Heart right ventricle (tissue), 16 donors: ENCODE measurements at regions not wholly inside any gene's neighbourhood (a gene's known extent, or its start where the extent isn't known, plus 50 kb on each side); places are given as distances from the start of the nearest gene placed in this dataset.
A peak's percentile ranks its signal among the peaks of the same experiment; 100 is the strongest.

Experiments
- ATAC-seq, 8 donors: fragments of 200-7000 bp; cut with Tn5 transposase; one replicate each; pipeline ENCODE4 v1.9.1; 2020; ENCODE audit warnings: mild to moderate bottlenecking in 8 of 8, moderate library complexity in 8 of 8, moderate number of reproducible peaks in 1 of 8
- DNase-seq, 2 donors: peaks; one replicate each; pipeline ENCODE4 v3.0.0-alpha.2; 2020
- H3K27ac ChIP-seq, 10 donors: fragments of 200-600 bp; sonication (generic) in 2 of 10; one replicate each; pipeline versions ENCODE4 v1.5.0 to v1.8.0; 2020 to 2022; ENCODE audit warnings: mild to moderate bottlenecking in 3 of 10
- H3K27me3 ChIP-seq, 7 donors: fragments of 200-600 bp; one replicate each; pipeline ENCODE4 v1.8.0; 2021 to 2022; ENCODE audit warnings: mild to moderate bottlenecking in 2 of 7
- H3K36me3 ChIP-seq, 9 donors: fragments of 200-600 bp; sonication (generic) in 1 of 9; one replicate each; pipeline versions ENCODE4 v1.5.0 to v1.8.0; 2020 to 2022; ENCODE audit warnings: mild to moderate bottlenecking in 2 of 9
- H3K4me1 ChIP-seq, 9 donors: fragments of 200-600 bp; sonication (generic) in 1 of 9; one replicate each; pipeline versions ENCODE4 v1.5.0 to v1.8.0; 2020 to 2022; ENCODE audit warnings: mild to moderate bottlenecking in 4 of 9
- H3K4me3 ChIP-seq, 10 donors: fragments of 200-600 bp; sonication (generic) in 2 of 10; one replicate each; pipeline versions ENCODE4 v1.5.0 to v1.8.0; 2020 to 2022; ENCODE audit warnings: mild to moderate bottlenecking in 7 of 10, moderate library complexity in 2 of 10
- H3K9me3 ChIP-seq, 11 donors: fragments of 200-600 bp in 10 of 11; sonication (generic) in 2 of 11; one replicate each; pipeline versions ENCODE4 v1.5.0 to v1.8.0; 2013 to 2022; ENCODE audit warnings: mild to moderate bottlenecking in 2 of 11, control low read depth in 1 of 11, moderate library complexity in 1 of 11
- WGBS, 2 donors: extraction: QIAGEN DNeasy Blood & Tissue Kit; methylation state at CpG; one replicate each; pipeline ENCODE4 v1.1.7; 2013; ENCODE audit warnings: inconsistent platforms in 1 of 2; 5-methylcytosine and 5-hydroxymethylcytosine counted together
- intact Hi-C, 10 donors: fragments of 100-400 bp; cut with DNase I; formaldehyde crosslinking; loops; one replicate each; pipeline versions ENCODE4 v1.11.1 to v1.14.2; 2022
- TF ChIP-seq, protein P1 (sequence below), 9 donors: fragments of 200-600 bp; sonication (generic) in 2 of 9; IDR thresholded peaks; one replicate each; pipeline versions ENCODE4 v1.5.0 to v1.8.0; 2021 to 2022; ENCODE audit warnings: antibody characterized with exemption in 9 of 9, mild to moderate bottlenecking in 5 of 9, moderate library complexity in 1 of 9
- donor health status: Arrhythmogenic right ventricular cardiomyopathy.
- donor health status: ischemic (EF 13 %, LVEDD 7.1; RV severe dilation, severe dysfunction).
- donor health status: healthy with polysubstance abuse.
- donor health status: DM: no; HTN: yes; CAD: no.
- donor health status: DM: no; HTN: no; CAD: no.
- donor health status: ischemic (EF 25% LVEDD 6.9; RV normal size, moderate dysfunction).
- donor health status: ischemic (EF 25% LVEDD 5.7; RV mildly dilated, moderate dysfunction).
- donor health status: healthy.
- donor health status: DM: yes; HTN: yes; CAD: no.
- donor health status: Ischemic cardiomyopathy.
- donor health status: ischemic (EF 35%, LVEDD 5.7; RV mildly dilated, moderate dysfunction).
- donor health status: nonischemic (EF 11% LVEDD 7.7; RV severe dilation, severe dysfunction).
- donor health status: DM: yes; HTN: yes; CAD: no.
- donor health status: PGD.
- donor health status: ischemic (EF 29% LVEDD 5.4; RV normal size, mild dysfunction).
- donor health status: nonischemic (EF 23%, LVEDD 6.1; RV moderate dilation, normal function).

DNA sequence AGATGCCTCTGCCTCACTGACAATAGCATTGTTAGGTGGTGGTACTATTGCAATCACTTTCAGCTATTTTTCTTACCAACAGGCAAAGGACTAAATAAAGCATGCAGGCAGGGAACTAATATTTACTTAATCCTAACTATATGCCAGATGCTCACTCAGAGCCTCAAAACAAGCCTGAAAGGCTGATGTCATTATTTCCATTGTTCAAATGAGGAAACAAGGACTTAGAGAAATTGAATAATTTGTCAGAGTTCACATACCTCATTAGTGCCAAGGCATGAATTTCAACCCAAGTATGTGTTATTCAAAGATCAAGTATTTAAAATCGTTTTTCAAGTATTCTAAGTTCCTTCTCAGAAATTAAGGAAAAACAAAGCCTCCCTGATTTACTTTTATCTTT lies 374.9 kb upstream of the TECRL start:
- WGBS, 2 donors = 11% methylated on average over 1 of the region's 1 CpG
- no peaks in the 10 kb centered on the region for H3K9me3 ChIP-seq
- no peak overlapping the region for H3K27ac ChIP-seq
- no peak overlapping the region for H3K4me3 ChIP-seq
- ATAC-seq (no peak), DNase-seq (no peak)
- H3K4me1 ChIP-seq = no peaks in the 10 kb centered on the region
- H3K36me3 ChIP-seq = no peaks in the 10 kb centered on the region
- intact Hi-C loops = no loop called here
- H3K27me3 ChIP-seq = peaks cover 0 to 3% (median 0%) of the 10 kb centered on the region in 7 donors
- TF ChIP-seq, protein P1, sequence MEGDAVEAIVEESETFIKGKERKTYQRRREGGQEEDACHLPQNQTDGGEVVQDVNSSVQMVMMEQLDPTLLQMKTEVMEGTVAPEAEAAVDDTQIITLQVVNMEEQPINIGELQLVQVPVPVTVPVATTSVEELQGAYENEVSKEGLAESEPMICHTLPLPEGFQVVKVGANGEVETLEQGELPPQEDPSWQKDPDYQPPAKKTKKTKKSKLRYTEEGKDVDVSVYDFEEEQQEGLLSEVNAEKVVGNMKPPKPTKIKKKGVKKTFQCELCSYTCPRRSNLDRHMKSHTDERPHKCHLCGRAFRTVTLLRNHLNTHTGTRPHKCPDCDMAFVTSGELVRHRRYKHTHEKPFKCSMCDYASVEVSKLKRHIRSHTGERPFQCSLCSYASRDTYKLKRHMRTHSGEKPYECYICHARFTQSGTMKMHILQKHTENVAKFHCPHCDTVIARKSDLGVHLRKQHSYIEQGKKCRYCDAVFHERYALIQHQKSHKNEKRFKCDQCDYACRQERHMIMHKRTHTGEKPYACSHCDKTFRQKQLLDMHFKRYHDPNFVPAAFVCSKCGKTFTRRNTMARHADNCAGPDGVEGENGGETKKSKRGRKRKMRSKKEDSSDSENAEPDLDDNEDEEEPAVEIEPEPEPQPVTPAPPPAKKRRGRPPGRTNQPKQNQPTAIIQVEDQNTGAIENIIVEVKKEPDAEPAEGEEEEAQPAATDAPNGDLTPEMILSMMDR (IDR thresholded peaks at IDR 0.05) = no peak

DNA sequence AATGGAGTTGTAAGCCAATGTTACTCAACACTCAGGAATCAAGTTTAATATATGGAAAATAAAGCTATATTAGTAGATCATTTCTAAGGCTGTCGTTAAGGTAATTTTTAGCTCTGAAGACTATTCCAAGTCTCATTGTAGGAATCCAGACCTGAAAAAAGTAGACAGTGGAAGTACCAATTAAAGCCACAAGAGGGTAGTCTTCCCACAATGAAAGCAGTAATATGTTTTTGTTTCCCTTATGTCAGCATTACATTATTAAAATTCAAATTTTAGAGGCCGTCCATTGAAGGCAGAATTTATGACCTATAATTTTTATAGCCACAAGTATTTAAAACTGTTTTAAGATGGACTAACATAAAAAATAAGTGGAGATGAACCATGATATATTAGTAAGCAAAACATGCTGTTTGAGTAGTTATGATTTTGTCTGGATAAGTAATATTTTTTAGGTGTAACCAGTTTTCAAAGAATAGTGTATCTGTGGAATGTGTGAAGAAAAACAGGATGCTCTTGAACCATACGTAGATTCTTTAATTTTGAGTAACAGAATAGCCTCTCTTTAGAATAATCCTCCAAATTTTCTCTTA lies 372.6 kb upstream of the TECRL start:
- TF ChIP-seq, protein P1 (IDR thresholded peaks at IDR 0.05) = peak; percentile 18 to 71 (median 56)
- Histone ChIP-seq H3K36me3 (no peaks in the 10 kb centered on the region), H3K9me3 (no peaks in the 10 kb centered on the region), H3K27ac (no peak overlapping the region), H3K4me1 (no peaks in the 10 kb centered on the region), H3K27me3 (no peaks in the 10 kb centered on the region), H3K4me3 (no peak overlapping the region)
- intact Hi-C loops = no loop called here
- DNase-seq (no peak), ATAC-seq (no peak)
- 23 to 24% methylated on average over 3 of the region's 3 CpGs for WGBS, 2 donors

DNA sequence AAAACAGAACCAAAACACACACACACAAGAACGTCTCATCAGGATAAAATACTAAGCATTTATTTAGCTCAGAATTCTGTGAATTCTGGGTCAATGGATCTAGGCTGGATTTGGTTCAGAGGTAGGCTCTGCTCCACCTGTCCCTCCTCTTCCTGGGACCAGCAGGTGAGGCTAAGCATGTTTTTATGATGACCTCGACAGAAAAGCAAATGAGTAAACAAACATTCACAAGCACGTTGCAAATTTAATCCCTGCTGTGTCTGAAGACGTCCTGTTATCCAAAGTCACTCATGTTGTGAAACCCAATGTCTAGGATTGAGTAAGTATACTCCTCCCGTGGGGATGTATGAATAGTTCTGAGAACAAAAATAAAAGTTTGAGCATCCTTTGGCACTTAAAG lies 371.4 kb upstream of the TECRL start:
- TF ChIP-seq, protein P1 (IDR thresholded peaks at IDR 0.05) = no peak
- H3K36me3 ChIP-seq = no peaks in the 10 kb centered on the region
- no peak overlapping the region for H3K4me3 ChIP-seq
- intact Hi-C loops = no loop called here
- H3K27me3 ChIP-seq = no peaks in the 10 kb centered on the region
- ATAC-seq (no peak), DNase-seq (no peak)
- no peak overlapping the region for H3K27ac ChIP-seq
- no peaks in the 10 kb centered on the region for H3K4me1 ChIP-seq
- H3K9me3 ChIP-seq = no peaks in the 10 kb centered on the region
- WGBS, 2 donors = 31% methylated on average over 5 of the region's 5 CpGs

DNA sequence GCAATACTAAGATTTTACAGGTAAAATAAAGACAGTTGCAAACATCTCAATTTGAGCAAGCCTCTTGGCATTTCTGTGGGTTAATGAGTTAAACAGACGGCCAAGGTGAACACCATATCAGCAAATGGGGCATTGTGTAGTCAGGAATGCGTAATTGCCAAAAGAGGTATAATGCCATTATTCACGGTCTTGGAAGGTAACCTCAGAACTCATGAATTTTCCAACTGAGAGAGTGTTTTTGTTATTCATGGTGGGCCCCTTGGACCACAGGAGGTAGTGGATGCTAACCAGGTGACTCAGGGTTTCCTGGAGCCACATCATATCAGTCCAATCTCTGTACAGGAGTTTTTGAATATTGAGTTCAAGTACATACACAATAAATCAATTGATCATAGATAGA lies 368.0 kb upstream of the TECRL start:
- WGBS, 2 donors = 73 to 82% methylated on average over 3 of the region's 3 CpGs
- DNase-seq (no peak), ATAC-seq (no peak)
- no peak overlapping the region for H3K4me3 ChIP-seq
- no peak overlapping the region for H3K27ac ChIP-seq
- H3K27me3 ChIP-seq = no peaks in the 10 kb centered on the region
- no peaks in the 10 kb centered on the region for H3K9me3 ChIP-seq
- no peaks in the 10 kb centered on the region for H3K4me1 ChIP-seq
- H3K36me3 ChIP-seq = no peaks in the 10 kb centered on the region
- TF ChIP-seq, protein P1 (IDR thresholded peaks at IDR 0.05) = no peak
- intact Hi-C loops = no loop called here
